ENCODE measurements at regions not wholly inside any gene's neighbourhood (a gene's known extent, or its start where the extent isn't known, plus 50 kb on each side); places are given as distances from the start of the nearest gene placed in this dataset.

DNA sequence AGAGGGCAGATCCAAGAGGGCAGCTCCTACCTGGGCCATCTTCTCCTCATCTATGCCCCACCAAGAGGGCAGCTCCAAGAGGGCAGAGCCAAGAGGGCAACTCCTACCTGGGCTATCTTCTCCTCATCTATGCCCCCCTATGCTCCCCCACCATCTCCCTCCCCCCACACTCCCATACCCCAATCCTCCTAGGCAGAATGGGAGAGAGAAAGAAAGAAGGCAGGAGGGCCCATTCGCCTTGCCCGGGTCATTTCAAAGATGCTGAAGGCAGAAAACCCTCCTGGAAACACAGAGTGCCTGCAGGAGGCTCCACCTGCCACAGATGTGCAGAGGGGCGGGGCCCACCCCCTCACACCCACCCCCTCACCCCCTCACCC, 78.5 kb downstream of the BUD13 start:
- no peak overlapping the region for H2AFZ ChIP-seq (ENCODE audit: low read length)
- H3K36me3 ChIP-seq (ENCODE audit: insufficient read depth, low read length), result no peaks in the 10 kb centered on the region
- no peaks in the 10 kb centered on the region for H3K9me2 ChIP-seq (ENCODE audit: low read depth, low read length)
- TF ChIP-seq EZH2 (IDR thresholded peaks at IDR 0.05; ENCODE audit: borderline replicate concordance, low read length), result no peak
- TF ChIP-seq, protein P1, sequence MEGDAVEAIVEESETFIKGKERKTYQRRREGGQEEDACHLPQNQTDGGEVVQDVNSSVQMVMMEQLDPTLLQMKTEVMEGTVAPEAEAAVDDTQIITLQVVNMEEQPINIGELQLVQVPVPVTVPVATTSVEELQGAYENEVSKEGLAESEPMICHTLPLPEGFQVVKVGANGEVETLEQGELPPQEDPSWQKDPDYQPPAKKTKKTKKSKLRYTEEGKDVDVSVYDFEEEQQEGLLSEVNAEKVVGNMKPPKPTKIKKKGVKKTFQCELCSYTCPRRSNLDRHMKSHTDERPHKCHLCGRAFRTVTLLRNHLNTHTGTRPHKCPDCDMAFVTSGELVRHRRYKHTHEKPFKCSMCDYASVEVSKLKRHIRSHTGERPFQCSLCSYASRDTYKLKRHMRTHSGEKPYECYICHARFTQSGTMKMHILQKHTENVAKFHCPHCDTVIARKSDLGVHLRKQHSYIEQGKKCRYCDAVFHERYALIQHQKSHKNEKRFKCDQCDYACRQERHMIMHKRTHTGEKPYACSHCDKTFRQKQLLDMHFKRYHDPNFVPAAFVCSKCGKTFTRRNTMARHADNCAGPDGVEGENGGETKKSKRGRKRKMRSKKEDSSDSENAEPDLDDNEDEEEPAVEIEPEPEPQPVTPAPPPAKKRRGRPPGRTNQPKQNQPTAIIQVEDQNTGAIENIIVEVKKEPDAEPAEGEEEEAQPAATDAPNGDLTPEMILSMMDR (IDR thresholded peaks at IDR 0.05; ENCODE audit: low read length), result no peak
- H4K20me1 ChIP-seq (ENCODE audit: insufficient read depth, low read length), result no peaks in the 10 kb centered on the region
- H3K79me2 ChIP-seq (ENCODE audit: insufficient read depth, low read length), result no peaks in the 10 kb centered on the region
- no peaks in the 10 kb centered on the region for H3K27me3 ChIP-seq (ENCODE audit: insufficient read depth, low read length)
- no peak overlapping the region for H3K4me2 ChIP-seq (ENCODE audit: low read length)
- H3F3A ChIP-seq (ENCODE audit: insufficient read depth, low read length), result no peaks in the 10 kb centered on the region
- no peak overlapping the region for H3K27ac ChIP-seq (ENCODE audit: low read depth, low read length, poor library complexity, severe bottlenecking)
- no peak overlapping the region for H3K4me3 ChIP-seq (ENCODE audit: low read depth, low read length, poor library complexity, severe bottlenecking)
- no peak overlapping the region for H3K9ac ChIP-seq (ENCODE audit: low read length)
- no peaks in the 10 kb centered on the region for H3K4me1 ChIP-seq (ENCODE audit: insufficient read depth, low read length, severe bottlenecking)
- no peaks in the 10 kb centered on the region for H3K9me3 ChIP-seq (ENCODE audit: low read length)

DNA sequence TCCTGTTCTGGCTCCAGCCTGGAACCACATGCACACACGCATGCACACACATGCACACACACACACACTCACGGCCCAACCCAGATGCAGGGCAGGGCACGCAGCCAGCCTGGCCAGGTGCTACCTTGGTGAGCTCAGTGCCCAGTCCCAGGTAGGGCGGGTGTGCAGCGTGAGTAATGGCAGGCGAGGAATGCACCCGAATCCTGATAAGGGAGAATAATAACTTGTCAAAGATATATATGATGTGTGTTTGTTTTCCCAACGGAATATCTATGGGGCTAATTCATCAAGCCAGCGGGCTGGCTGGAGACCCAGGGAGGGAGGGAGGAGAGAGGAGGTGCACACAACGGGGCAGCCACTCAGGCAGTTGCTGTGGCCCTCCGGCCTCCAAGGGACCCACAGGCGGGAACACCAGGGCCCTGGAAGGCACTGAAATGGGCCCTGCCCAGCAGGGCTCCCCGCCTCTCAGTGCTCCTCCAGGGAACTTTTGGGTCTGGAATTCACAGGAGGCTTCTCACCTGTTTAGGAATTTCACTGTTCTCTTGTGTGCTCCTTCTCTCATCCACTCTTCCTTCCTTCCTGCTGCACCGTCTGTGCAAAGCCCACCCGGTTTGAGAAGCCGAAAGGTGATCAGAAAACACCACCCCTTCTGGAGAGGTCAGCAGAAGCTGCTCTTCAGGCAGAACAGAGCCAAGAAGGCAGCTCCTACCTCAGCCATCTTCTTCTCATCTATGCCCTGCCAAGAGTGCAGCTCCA, 79.0 kb downstream of the BUD13 start:
- Histone ChIP-seq H3K4me1 (ENCODE audit: insufficient read depth, low read length, severe bottlenecking) (no peaks in the 10 kb centered on the region), H3K4me3 (ENCODE audit: low read depth, low read length, poor library complexity, severe bottlenecking) (no peak overlapping the region), H3K27me3 (ENCODE audit: insufficient read depth, low read length) (no peaks in the 10 kb centered on the region), H3K9me2 (ENCODE audit: low read depth, low read length) (no peaks in the 10 kb centered on the region), H3K79me2 (ENCODE audit: insufficient read depth, low read length) (no peaks in the 10 kb centered on the region), H4K20me1 (ENCODE audit: insufficient read depth, low read length) (no peaks in the 10 kb centered on the region), H3K36me3 (ENCODE audit: insufficient read depth, low read length) (no peaks in the 10 kb centered on the region), H3K9me3 (ENCODE audit: low read length) (no peaks in the 10 kb centered on the region), H3K4me2 (ENCODE audit: low read length) (no peak overlapping the region), H3K27ac (ENCODE audit: low read depth, low read length, poor library complexity, severe bottlenecking) (no peak overlapping the region), H3K9ac (ENCODE audit: low read length) (no peak overlapping the region), H2AFZ (ENCODE audit: low read length) (no peak overlapping the region), H3F3A (ENCODE audit: insufficient read depth, low read length) (no peaks in the 10 kb centered on the region)
- TF ChIP-seq, protein P1 (IDR thresholded peaks at IDR 0.05; ENCODE audit: low read length), result no peak
- TF ChIP-seq EZH2 (IDR thresholded peaks at IDR 0.05; ENCODE audit: borderline replicate concordance, low read length), result no peak

DNA sequence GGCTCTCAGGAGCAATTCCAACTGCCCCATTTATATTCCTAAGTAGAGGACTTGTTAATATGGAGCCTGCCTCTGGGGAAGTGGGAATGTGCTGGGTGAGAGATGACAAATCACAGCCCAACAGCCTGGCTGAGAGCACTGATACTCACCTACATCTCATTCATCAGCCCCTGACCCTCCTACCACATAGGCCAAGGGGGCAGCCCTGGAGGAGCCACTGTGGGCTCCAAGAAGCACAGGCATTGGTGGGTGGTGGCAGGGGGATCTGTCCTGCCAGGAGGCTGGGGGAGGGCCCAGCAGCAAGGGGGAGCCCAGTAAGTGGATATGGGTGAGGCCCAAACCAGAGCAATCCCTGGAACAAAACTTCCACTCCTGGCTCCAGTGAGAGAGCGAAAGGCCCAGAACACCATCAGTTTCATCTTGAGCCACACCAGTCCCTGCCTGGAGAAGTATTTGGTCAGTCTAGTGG, 79.7 kb downstream of the BUD13 start:
- Histone ChIP-seq H3K4me3 (ENCODE audit: low read depth, low read length, poor library complexity, severe bottlenecking) (no peak overlapping the region), H2AFZ (ENCODE audit: low read length) (no peak overlapping the region), H3K27ac (ENCODE audit: low read depth, low read length, poor library complexity, severe bottlenecking) (no peak overlapping the region), H3K9ac (ENCODE audit: low read length) (no peak overlapping the region), H4K20me1 (ENCODE audit: insufficient read depth, low read length) (no peaks in the 10 kb centered on the region), H3K4me2 (ENCODE audit: low read length) (no peak overlapping the region), H3F3A (ENCODE audit: insufficient read depth, low read length) (no peaks in the 10 kb centered on the region), H3K27me3 (ENCODE audit: insufficient read depth, low read length) (no peaks in the 10 kb centered on the region), H3K9me3 (ENCODE audit: low read length) (no peaks in the 10 kb centered on the region), H3K9me2 (ENCODE audit: low read depth, low read length) (no peaks in the 10 kb centered on the region), H3K36me3 (ENCODE audit: insufficient read depth, low read length) (no peaks in the 10 kb centered on the region), H3K4me1 (ENCODE audit: insufficient read depth, low read length, severe bottlenecking) (no peaks in the 10 kb centered on the region), H3K79me2 (ENCODE audit: insufficient read depth, low read length) (no peaks in the 10 kb centered on the region)
- no peak for TF ChIP-seq EZH2 (IDR thresholded peaks at IDR 0.05; ENCODE audit: borderline replicate concordance, low read length)

Data from OCI-LY1 (cell line).